T-cell (primary cell): ENCODE measurements at regions not wholly inside any gene's neighbourhood (a gene's known extent, or its start where the extent isn't known, plus 50 kb on each side); places are given as distances from the start of the nearest gene placed in this dataset.

Experiments used
- ATAC-seq, 4 experiments: fragments of 200-7000 bp in 3 of 4; fragments of 150-1000 bp in 1 of 4; cut with Tn5 transposase; replicated peaks in 1 of 4; 1 replicate in 3 of 4; 2 replicates in 1 of 4; pipeline ENCODE4 v1.10.0; 2021; ENCODE audit warnings: moderate library complexity in 3 of 4, mild to moderate bottlenecking in 2 of 4, moderate number of reproducible peaks in 1 of 4
- CTCF ChIA-PET, 2 donors: fragments of 300-600 bp; sonication (Branson Sonifier 250); formaldehyde crosslinking; loops; one replicate each; lab custom pipeline; 2022; ENCODE audit warnings: antibody characterized with exemption in 2 of 2; lab: Charles Lee
- POLR2A ChIA-PET, 2 donors: fragments of 300-600 bp; sonication (Branson Sonifier 250); formaldehyde crosslinking; loops; one replicate each; lab custom pipeline; 2022; ENCODE audit warnings: antibody characterized with exemption in 2 of 2; lab: Charles Lee
- DNase-seq, 35 experiments: peaks; one replicate each; pipeline versions ENCODE4 v3.0.0 to v3.0.0-alpha.2; 2013 to 2023
- H3K27ac ChIP-seq: one replicate; pipeline ENCODE4 v1.5.1; 2013; ENCODE audit warnings: low read length
- H3K27me3 ChIP-seq, 2 experiments: replicated peaks in 1 of 2; 1 replicate in 1 of 2; 2 replicates in 1 of 2; pipeline versions ENCODE4 v1.6.1 to v1.7.0; 2013; ENCODE audit warnings: low read length in 1 of 2, mixed read lengths in 1 of 2; ENCODE audit not compliant: control insufficient read depth in 2 of 2, insufficient read depth in 2 of 2; ENCODE audit errors: extremely low read depth in 1 of 2
- H3K36me3 ChIP-seq, 2 donors: 1 replicate in 1 of 2; 2 replicates in 1 of 2; pipeline versions ENCODE4 v1.6.1 to v1.7.0; 2013; ENCODE audit warnings: low read length in 1 of 2; ENCODE audit not compliant: control insufficient read depth in 2 of 2, insufficient read depth in 1 of 2; ENCODE audit errors: extremely low read depth in 1 of 2
- H3K4me1 ChIP-seq, 2 experiments: 1 replicate in 1 of 2; 2 replicates in 1 of 2; pipeline versions ENCODE4 v1.6.1 to v1.7.0; 2013; ENCODE audit warnings: low read length in 2 of 2, mixed read lengths in 1 of 2; ENCODE audit not compliant: insufficient read depth in 2 of 2, control insufficient read depth in 1 of 2; ENCODE audit errors: extremely low read depth in 1 of 2
- H3K4me3 ChIP-seq, 2 donors: 1 replicate in 1 of 2; 2 replicates in 1 of 2; pipeline versions ENCODE4 v1.5.1 to v1.7.0; 2013; ENCODE audit warnings: mild to moderate bottlenecking in 2 of 2, low read length in 1 of 2, moderate library complexity in 1 of 2; ENCODE audit not compliant: control insufficient read depth in 1 of 2; ENCODE audit errors: extremely low read depth in 1 of 2
- H3K9me3 ChIP-seq: 2 replicates; pipeline ENCODE4 v1.7.0; 2013
- H3K27ac Mint-ChIP-seq, 2 donors: one replicate each; pipeline ENCODE4 v1.8.0; 2020 to 2021; ENCODE audit warnings: mild to moderate bottlenecking in 2 of 2, mixed read lengths in 2 of 2
- H3K27me3 Mint-ChIP-seq, 2 donors: one replicate each; pipeline ENCODE4 v1.8.0; 2021 to 2022; ENCODE audit warnings: mixed read lengths in 2 of 2
- H3K36me3 Mint-ChIP-seq: one replicate; pipeline ENCODE4 v1.8.0; 2021; ENCODE audit warnings: mixed read lengths
- H3K4me1 Mint-ChIP-seq, 3 donors: one replicate each; pipeline ENCODE4 v1.8.0; 2020 to 2022; ENCODE audit warnings: mixed read lengths in 3 of 3, mild to moderate bottlenecking in 1 of 3
- H3K4me3 Mint-ChIP-seq, 3 donors: one replicate each; pipeline ENCODE4 v1.8.0; 2020 to 2022; ENCODE audit warnings: mild to moderate bottlenecking in 3 of 3, mixed read lengths in 3 of 3, moderate library complexity in 3 of 3
- H3K9me3 Mint-ChIP-seq, 3 donors: one replicate each; pipeline ENCODE4 v1.8.0; 2020 to 2022; ENCODE audit warnings: mixed read lengths in 3 of 3
- WGBS: methylation state at CpG from one replicate; pipeline ENCODE4 v1.1.5; 2013; ENCODE audit warnings: missing lambda C conversion rate; ENCODE audit not compliant: insufficient coverage; 5-methylcytosine and 5-hydroxymethylcytosine counted together

DNA sequence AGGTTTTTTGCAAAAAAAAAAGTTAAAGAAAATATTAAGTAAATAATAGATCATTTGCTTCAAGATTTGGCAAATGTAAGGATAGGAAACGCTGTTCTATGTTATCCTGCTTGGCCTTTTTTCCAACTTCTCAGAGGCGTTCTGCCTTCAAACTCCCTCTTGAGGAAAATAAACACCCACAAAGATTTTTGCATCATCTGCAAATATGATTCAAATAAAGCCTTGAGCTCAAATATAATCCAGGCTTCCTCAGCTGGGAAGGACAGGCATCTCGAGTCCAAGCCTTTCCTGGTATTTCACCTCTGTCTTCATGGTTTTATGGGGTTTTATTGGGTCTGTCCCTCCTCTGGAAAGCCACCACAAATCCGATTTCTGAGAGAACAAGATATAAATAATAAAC, 67.7 kb upstream of the PTPN1 start:
- no CpG with 5 or more reads among the region's 4 CpGs for WGBS
- CTCF ChIA-PET = interaction anchor here in 1 of 2 donors (0.6 kb wide), 1 partner anchor 210 kb away, joined by 3 read pairs; no protein-coding TSS in a partner anchor

GRCh38 chr20:50445354-50446151, 64.6 kb upstream of the PTPN1 start:
- CTCF ChIA-PET = no interaction called here
- POLR2A ChIA-PET = no interaction called here
- no peaks in the 10 kb centered on the region for H3K9me3 Mint-ChIP-seq
- Histone ChIP-seq H3K27me3 (peaks cover 0 to 26% of the 10 kb centered on the region in 2 experiments), H3K4me3 (no peak overlapping the region), H3K9me3 (no peaks in the 10 kb centered on the region), H3K4me1 (peaks cover 0 to under 1% of the 10 kb centered on the region in 2 experiments), H3K36me3 (no peaks in the 10 kb centered on the region), H3K27ac (no peak overlapping the region)
- ATAC-seq = no peak
- H3K36me3 Mint-ChIP-seq = no peaks in the 10 kb centered on the region
- no peak overlapping the region for H3K27ac Mint-ChIP-seq
- DNase-seq = no peak
- 71% methylated on average over 2 of the region's 13 CpGs for WGBS
- no peak overlapping the region for H3K4me3 Mint-ChIP-seq
- peaks cover 12 to 27% of the 10 kb centered on the region in 2 donors for H3K27me3 Mint-ChIP-seq
- peaks cover under 1 to 8% (median 5%) of the 10 kb centered on the region in 3 donors for H3K4me1 Mint-ChIP-seq

More for the DNA sequence above, 67.7 kb upstream of the PTPN1 start:
- no peak overlapping the region for H3K4me3 ChIP-seq
- H3K27me3 ChIP-seq = peaks cover 0 to 9% of the 10 kb centered on the region in 2 experiments
- Mint-ChIP-seq H3K9me3 (no peaks in the 10 kb centered on the region), H3K27me3 (peaks cover 2 to 9% of the 10 kb centered on the region in 2 donors), H3K4me3 (no peak overlapping the region), H3K36me3 (no peaks in the 10 kb centered on the region), H3K27ac (no peak overlapping the region), H3K4me1 (peaks cover 0 to 11% (median 5%) of the 10 kb centered on the region in 3 donors)
- H3K36me3 ChIP-seq = no peaks in the 10 kb centered on the region
- no peaks in the 10 kb centered on the region for H3K9me3 ChIP-seq
- POLR2A ChIA-PET = no interaction called here
- ATAC-seq (no peak), DNase-seq (no peak)
- no peaks in the 10 kb centered on the region for H3K4me1 ChIP-seq
- H3K27ac ChIP-seq = no peak overlapping the region

GRCh38 chr20:50446351-50447101, 63.7 kb upstream of the PTPN1 start:
- H3K4me1 Mint-ChIP-seq = peaks cover 7 to 9% (median 8%) of the 10 kb centered on the region in 3 donors
- POLR2A ChIA-PET = no interaction called here
- H3K27ac Mint-ChIP-seq = no peak overlapping the region
- no peaks in the 10 kb centered on the region for H3K36me3 ChIP-seq
- H3K9me3 ChIP-seq = no peaks in the 10 kb centered on the region
- no peaks in the 10 kb centered on the region for H3K9me3 Mint-ChIP-seq
- peaks cover 0 to 9% of the 10 kb centered on the region in 2 experiments for H3K4me1 ChIP-seq
- DNase-seq = no peak
- 80% methylated on average over 1 of the region's 16 CpGs for WGBS
- H3K4me3 ChIP-seq = no peak overlapping the region
- no peak overlapping the region for H3K27ac ChIP-seq
- H3K4me3 Mint-ChIP-seq = no peak overlapping the region
- no peaks in the 10 kb centered on the region for H3K36me3 Mint-ChIP-seq
- CTCF ChIA-PET = no interaction called here
- H3K27me3 Mint-ChIP-seq = peaks cover 18 to 34% of the 10 kb centered on the region in 2 donors
- peaks cover 0 to 33% of the 10 kb centered on the region in 2 experiments for H3K27me3 ChIP-seq
- no peak for ATAC-seq

DNA sequence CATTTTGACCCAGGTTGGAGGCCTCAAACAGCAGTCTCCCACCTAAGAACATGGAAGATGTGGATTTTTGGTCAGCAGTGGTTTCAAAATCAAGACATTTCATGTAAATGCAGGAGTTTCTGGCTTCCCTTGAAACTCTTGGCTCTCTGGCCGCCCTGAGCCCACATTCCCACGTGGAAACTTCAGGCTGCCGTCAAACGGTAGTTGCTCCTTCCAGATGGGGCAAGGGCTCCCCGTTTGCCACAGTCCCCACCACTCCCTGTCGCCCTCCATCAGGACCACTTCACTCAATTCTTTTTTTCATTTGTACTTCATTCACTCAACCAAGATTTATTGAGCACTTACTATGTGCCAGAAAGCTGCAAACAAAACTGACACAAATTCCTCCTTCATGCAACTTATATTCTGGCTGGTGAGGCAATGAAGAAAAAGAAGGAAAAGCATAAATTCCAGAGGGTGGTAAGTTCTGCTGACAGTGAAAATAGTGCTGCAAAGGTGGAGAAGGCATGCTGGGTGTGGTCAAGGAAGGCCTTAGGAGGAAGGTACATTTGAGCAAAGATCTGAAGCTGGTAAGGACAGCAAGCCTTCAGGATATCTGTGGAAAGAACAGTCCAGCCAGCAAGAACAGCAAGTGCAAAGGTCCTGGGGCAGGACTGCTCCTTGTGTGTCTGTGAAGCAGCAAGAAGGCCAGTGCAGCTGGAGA, 62.9 kb upstream of the PTPN1 start:
- H3K27me3 ChIP-seq = peaks cover 0 to 37% of the 10 kb centered on the region in 2 experiments
- H3K27ac ChIP-seq = no peak overlapping the region
- WGBS = 72% methylated on average over 5 of the region's 6 CpGs
- H3K4me1 ChIP-seq = peaks cover 0 to 11% of the 10 kb centered on the region in 2 experiments
- DNase-seq (no peak), ATAC-seq (no peak)
- Mint-ChIP-seq H3K36me3 (no peaks in the 10 kb centered on the region), H3K4me1 (peaks cover 8 to 13% (median 10%) of the 10 kb centered on the region in 3 donors), H3K27ac (peak overlapping the region in 1 of 2 donors; percentile 41), H3K9me3 (no peaks in the 10 kb centered on the region), H3K4me3 (no peak overlapping the region), H3K27me3 (peaks cover 18 to 37% of the 10 kb centered on the region in 2 donors)
- no peaks in the 10 kb centered on the region for H3K9me3 ChIP-seq
- POLR2A ChIA-PET = no interaction called here
- no peaks in the 10 kb centered on the region for H3K36me3 ChIP-seq
- CTCF ChIA-PET = interaction anchor here in 1 of 2 donors (0.6 kb wide), 1 partner anchor 443 kb away, joined by 3 read pairs; no protein-coding TSS in a partner anchor
- no peak overlapping the region for H3K4me3 ChIP-seq

DNA sequence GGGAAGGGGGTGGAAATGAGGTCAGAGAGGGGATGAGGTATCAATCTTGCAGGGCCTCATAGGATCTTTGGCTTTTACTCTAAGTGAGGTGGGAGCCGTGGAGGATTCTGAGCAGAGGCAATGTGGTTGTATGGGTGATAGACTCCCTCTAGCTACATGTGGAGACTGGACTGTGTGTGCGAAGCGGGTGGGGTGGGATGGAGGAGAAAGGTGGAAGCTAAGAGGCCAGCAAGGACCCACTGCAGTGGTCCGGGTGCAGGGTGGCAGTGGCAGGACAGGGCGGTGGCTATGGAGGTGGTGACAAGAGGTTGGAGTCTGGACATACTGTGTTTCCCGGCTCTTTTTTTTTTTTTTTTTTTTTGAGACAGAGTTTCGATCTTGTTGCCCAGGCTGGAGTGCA, 62.4 kb upstream of the PTPN1 start:
- Mint-ChIP-seq H3K27me3 (peaks cover 18 to 37% of the 10 kb centered on the region in 2 donors), H3K27ac (no peak overlapping the region), H3K9me3 (no peaks in the 10 kb centered on the region), H3K36me3 (no peaks in the 10 kb centered on the region), H3K4me3 (no peak overlapping the region), H3K4me1 (peaks cover 8 to 13% (median 10%) of the 10 kb centered on the region in 3 donors)
- Histone ChIP-seq H3K27ac (no peak overlapping the region), H3K4me1 (peaks cover 0 to 11% of the 10 kb centered on the region in 2 experiments), H3K4me3 (no peak overlapping the region), H3K36me3 (no peaks in the 10 kb centered on the region), H3K9me3 (no peaks in the 10 kb centered on the region), H3K27me3 (peaks cover 0 to 38% of the 10 kb centered on the region in 2 experiments)
- POLR2A ChIA-PET = no interaction called here
- no peak for DNase-seq
- CTCF ChIA-PET = interaction anchor here in 1 of 2 donors (0.6 kb wide), 1 partner anchor 443 kb away, joined by 3 read pairs; no protein-coding TSS in a partner anchor
- WGBS = 80% methylated on average over 2 of the region's 7 CpGs
- no peak for ATAC-seq
